DOHH2 (cell line): ENCODE measurements at regions not wholly inside any gene's neighbourhood (a gene's known extent, or its start where the extent isn't known, plus 50 kb on each side); places are given as distances from the start of the nearest gene placed in this dataset.

Experiments used
- H3F3A ChIP-seq: fragments of 200-600 bp; sonication (generic), shearing (Covaris generic); 2 replicates; pipeline ENCODE4 v1.6.0; 2016; ENCODE audit warnings: antibody characterized with exemption, mild to moderate bottlenecking; ENCODE audit not compliant: control insufficient read depth, insufficient read depth
- H3K27ac ChIP-seq: fragments of 200-600 bp; sonication (generic); 2 replicates; pipeline ENCODE4 v1.5.1; 2014; ENCODE audit warnings: low read depth, mild to moderate bottlenecking, low read length, moderate library complexity
- H3K27me3 ChIP-seq: fragments of 200-600 bp; sonication (generic); 2 replicates; pipeline ENCODE4 v1.6.1; 2014; ENCODE audit warnings: mild to moderate bottlenecking, low read length, mixed read lengths; ENCODE audit not compliant: control insufficient read depth
- H3K36me3 ChIP-seq: fragments of 200-600 bp; sonication (generic); 2 replicates; pipeline ENCODE4 v1.6.1; 2014; ENCODE audit warnings: mild to moderate bottlenecking, low read length, moderate library complexity, mixed read lengths; ENCODE audit not compliant: control insufficient read depth
- H3K4me1 ChIP-seq: fragments of 200-600 bp; sonication (generic); 2 replicates; pipeline ENCODE4 v1.6.1; 2014; ENCODE audit warnings: mild to moderate bottlenecking, low read length, mixed read lengths; ENCODE audit not compliant: control insufficient read depth
- H3K4me2 ChIP-seq: fragments of 200-600 bp; sonication (generic); 2 replicates; pipeline ENCODE4 v1.6.0; 2014; ENCODE audit warnings: mild to moderate bottlenecking, low read length, moderate library complexity
- H3K4me3 ChIP-seq: fragments of 200-600 bp; sonication (generic); 2 replicates; pipeline ENCODE4 v1.5.1; 2014; ENCODE audit warnings: mild to moderate bottlenecking, low read length, mixed read lengths
- H3K79me2 ChIP-seq: fragments of 200-600 bp; sonication (generic); 2 replicates; pipeline ENCODE4 v1.6.1; 2014; ENCODE audit warnings: mild to moderate bottlenecking, low read length, mixed read lengths; ENCODE audit not compliant: control insufficient read depth
- H3K9me2 ChIP-seq: fragments of 200-600 bp; sonication (generic); replicated peaks from 2 replicates; pipeline ENCODE4 v1.6.1; 2014; ENCODE audit warnings: mild to moderate bottlenecking, low read length, mixed read lengths; ENCODE audit not compliant: control insufficient read depth
- H3K9me3 ChIP-seq: fragments of 200-600 bp; sonication (generic); 2 replicates; pipeline ENCODE4 v1.6.1; 2014; ENCODE audit warnings: antibody characterized with exemption, low read length, mixed read lengths; ENCODE audit not compliant: control insufficient read depth, insufficient read depth
- H4K20me1 ChIP-seq: fragments of 200-600 bp; sonication (generic); 2 replicates; pipeline ENCODE4 v1.6.0; 2014; ENCODE audit warnings: low read depth, mild to moderate bottlenecking, antibody characterized with exemption, low read length, moderate library complexity; ENCODE audit not compliant: control insufficient read depth, insufficient read depth
- EZH2phosphoT487 ChIP-seq: fragments of 200-600 bp; sonication (generic); IDR thresholded peaks from 2 replicates; pipeline ENCODE4 v1.6.1; 2017; ENCODE audit warnings: borderline replicate concordance, mild to moderate bottlenecking, antibody characterized with exemption, low read length, moderate library complexity, mixed read lengths
- TF ChIP-seq, protein P1 (sequence below): fragments of 200-600 bp; sonication (generic); IDR thresholded peaks from one replicate; pipeline ENCODE4 v1.5.1; 2014; ENCODE audit warnings: antibody characterized with exemption, mild to moderate bottlenecking, low read depth, low read length; ENCODE audit not compliant: poor library complexity, severe bottlenecking

- H3K4me2 ChIP-seq, result no peak overlapping the region
These were observed 124.2 kb upstream of the PTPN1 start for GRCh38 chr20:50385733-50386640.

GRCh38 chr20:50386641-50386960 is 123.6 kb upstream of the PTPN1 start:
- no peaks in the 10 kb centered on the region for H4K20me1 ChIP-seq
- H3K4me1 ChIP-seq, result peaks cover 6% of the 10 kb centered on the region
- no peaks in the 10 kb centered on the region for H3F3A ChIP-seq
- H3K9me2 ChIP-seq, result no peaks in the 10 kb centered on the region
- H3K4me2 ChIP-seq, result no peak overlapping the region
- no peaks in the 10 kb centered on the region for H3K36me3 ChIP-seq
- H3K79me2 ChIP-seq, result no peaks in the 10 kb centered on the region
- no peak overlapping the region for H3K27ac ChIP-seq
- peaks cover 3% of the 10 kb centered on the region for H3K27me3 ChIP-seq
- no peak overlapping the region for H3K4me3 ChIP-seq
- H3K9me3 ChIP-seq, result no peaks in the 10 kb centered on the region
- TF ChIP-seq, protein P1, sequence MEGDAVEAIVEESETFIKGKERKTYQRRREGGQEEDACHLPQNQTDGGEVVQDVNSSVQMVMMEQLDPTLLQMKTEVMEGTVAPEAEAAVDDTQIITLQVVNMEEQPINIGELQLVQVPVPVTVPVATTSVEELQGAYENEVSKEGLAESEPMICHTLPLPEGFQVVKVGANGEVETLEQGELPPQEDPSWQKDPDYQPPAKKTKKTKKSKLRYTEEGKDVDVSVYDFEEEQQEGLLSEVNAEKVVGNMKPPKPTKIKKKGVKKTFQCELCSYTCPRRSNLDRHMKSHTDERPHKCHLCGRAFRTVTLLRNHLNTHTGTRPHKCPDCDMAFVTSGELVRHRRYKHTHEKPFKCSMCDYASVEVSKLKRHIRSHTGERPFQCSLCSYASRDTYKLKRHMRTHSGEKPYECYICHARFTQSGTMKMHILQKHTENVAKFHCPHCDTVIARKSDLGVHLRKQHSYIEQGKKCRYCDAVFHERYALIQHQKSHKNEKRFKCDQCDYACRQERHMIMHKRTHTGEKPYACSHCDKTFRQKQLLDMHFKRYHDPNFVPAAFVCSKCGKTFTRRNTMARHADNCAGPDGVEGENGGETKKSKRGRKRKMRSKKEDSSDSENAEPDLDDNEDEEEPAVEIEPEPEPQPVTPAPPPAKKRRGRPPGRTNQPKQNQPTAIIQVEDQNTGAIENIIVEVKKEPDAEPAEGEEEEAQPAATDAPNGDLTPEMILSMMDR, result no peak
- no peak for TF ChIP-seq EZH2phosphoT487

More at GRCh38 chr20:50385733-50386640, 124.2 kb upstream of the PTPN1 start:
- Histone ChIP-seq H3K9me2 (no peaks in the 10 kb centered on the region), H3K4me3 (no peak overlapping the region), H3K27me3 (peaks cover 3% of the 10 kb centered on the region), H3K27ac (no peak overlapping the region), H3K79me2 (no peaks in the 10 kb centered on the region), H4K20me1 (no peaks in the 10 kb centered on the region), H3F3A (no peaks in the 10 kb centered on the region), H3K4me1 (peaks cover 6% of the 10 kb centered on the region), H3K36me3 (no peaks in the 10 kb centered on the region), H3K9me3 (no peaks in the 10 kb centered on the region)
- TF ChIP-seq, protein P1, result no peak
- no peak for TF ChIP-seq EZH2phosphoT487

GRCh38 chr20:50387218-50387995 is 122.8 kb upstream of the PTPN1 start:
- Histone ChIP-seq H3K4me3 (no peak overlapping the region), H3K27me3 (peaks cover 3% of the 10 kb centered on the region), H3K36me3 (no peaks in the 10 kb centered on the region), H4K20me1 (no peaks in the 10 kb centered on the region), H3K9me3 (no peaks in the 10 kb centered on the region), H3K27ac (no peak overlapping the region), H3K4me1 (peaks cover 1% of the 10 kb centered on the region), H3K9me2 (no peaks in the 10 kb centered on the region), H3K4me2 (no peak overlapping the region), H3K79me2 (no peaks in the 10 kb centered on the region), H3F3A (no peaks in the 10 kb centered on the region)
- TF ChIP-seq, protein P1, result no peak
- no peak for TF ChIP-seq EZH2phosphoT487
